IPS-NIHi7 (cell line): ENCODE measurements at regions not wholly inside any gene's neighbourhood (a gene's known extent, or its start where the extent isn't known, plus 50 kb on each side); places are given as distances from the start of the nearest gene placed in this dataset.
"Not testable (repeated sequence)": the region's sequence is repeated elsewhere in the genome, so short reads cannot be mapped to it uniquely, and the experiment has no call there.

Experiments used
- DNase-seq: peaks from one replicate; pipeline ENCODE4 v3.0.0; 2012; ENCODE audit warnings: mixed read lengths; ENCODE audit errors: extremely low spot score

DNA sequence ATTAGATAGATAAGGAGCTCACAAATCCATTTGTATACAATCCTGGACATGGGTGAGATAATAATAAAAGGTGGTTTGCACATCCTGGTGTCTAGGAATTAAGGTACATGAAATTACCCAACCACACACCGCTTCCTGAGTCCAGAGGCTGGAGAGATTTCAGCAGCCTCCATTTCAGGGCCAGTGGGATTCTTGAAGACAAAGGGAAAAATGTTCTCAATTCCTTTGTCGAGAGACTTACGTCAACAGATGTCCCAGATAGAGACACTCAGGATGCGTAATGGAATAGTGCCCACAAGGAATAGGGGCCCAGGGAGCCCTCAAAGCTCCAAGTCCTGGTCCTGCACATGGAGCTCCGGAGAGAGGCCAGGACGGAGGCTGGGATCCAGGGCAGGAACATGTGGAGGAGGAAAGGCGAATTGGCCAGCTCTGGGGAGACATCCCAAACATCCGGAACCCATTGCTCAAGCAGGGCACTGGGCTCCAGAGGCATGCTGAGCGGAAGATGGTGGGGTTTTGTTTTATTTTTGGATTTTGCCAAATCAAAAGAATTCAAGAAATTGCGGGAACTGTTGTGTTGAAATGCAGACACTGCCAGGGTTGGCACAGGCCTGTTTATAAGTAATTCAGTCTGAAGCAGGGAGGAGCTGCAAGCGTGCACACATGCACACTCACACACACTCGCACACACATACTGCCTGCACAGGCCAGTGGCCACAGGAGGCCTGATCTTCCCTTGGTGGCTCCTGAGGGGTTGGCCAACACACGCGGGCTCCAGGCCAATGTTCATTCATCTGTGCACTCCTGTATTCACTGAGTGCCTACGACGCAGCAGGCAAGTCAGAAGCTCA is 97.2 kb downstream of the NOG start:
- DNase-seq: no peak

DNA sequence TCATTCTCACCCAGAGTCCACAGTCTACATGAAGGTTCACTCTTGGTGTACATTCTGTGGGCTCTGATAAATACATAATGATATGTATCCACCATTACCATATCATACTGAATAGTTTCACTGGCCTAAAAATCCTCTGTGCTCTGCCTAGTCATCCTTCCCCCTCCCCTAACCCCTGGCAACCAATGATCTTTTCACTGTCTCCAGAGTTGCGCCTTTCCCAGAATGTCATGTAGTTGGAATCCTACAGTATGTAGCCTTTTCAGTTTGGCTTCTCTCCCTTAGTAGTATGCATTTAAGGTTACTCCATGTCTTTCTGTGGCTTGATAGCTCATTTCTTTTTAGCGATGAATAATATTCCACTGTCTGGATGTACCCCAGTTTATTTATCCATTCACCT is 101.3 kb downstream of the NOG start:
- no peak for DNase-seq

DNA sequence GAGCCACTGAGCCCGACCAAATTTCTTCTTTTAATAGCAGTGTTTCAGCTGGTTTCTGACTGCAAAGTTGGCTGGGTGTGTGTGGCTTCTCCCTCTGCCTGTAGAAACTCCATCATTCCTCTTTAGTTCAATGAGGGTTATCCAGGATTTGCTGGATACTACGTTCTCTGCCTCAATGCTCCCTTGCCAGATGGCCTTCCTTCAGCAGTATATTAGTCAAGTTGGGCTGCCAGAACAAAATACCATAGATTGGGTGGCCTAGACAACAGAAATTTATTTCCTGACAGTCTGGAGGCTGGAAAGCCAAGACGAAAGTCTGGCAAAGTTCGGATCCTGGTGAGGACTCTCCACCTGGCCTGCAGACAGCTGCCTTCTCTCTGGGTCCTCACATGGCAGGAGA is 103.7 kb downstream of the NOG start:
- DNase-seq: no peak

DNA sequence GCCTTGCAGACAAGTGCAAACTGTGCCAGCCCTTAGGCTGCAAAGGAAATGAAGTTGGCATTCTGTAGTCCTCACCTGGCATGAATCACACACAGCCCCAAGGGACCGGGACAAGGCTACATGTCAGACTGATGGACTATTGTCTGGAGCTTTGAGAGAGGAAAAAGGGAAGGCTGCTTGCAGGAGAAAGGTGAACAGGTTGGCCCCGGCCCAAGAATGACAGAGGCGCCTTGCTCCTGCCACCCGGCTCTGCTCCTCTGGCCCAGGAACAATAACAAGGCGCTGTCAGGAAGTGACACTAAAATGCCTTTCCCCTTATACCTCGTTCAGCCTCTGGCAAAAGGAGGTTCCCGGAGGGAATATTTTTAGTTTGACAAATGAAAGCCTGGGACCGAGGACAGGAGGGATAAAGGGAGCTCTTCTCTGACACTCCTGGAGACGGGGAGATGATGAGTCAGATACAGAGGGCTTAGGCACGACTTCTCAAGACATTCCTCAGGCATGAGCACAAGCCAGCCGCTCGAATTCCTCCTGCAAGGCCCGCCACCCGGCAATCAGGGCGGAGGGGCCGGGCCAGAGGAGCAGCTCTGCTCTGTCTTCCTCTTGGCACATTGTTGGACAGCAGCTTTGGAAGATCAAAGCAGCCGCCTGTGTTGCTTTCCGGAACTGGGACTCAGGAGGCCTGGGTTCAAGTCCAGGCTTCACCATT is 105.8 kb downstream of the NOG start:
- peak; percentile 91 for DNase-seq

DNA sequence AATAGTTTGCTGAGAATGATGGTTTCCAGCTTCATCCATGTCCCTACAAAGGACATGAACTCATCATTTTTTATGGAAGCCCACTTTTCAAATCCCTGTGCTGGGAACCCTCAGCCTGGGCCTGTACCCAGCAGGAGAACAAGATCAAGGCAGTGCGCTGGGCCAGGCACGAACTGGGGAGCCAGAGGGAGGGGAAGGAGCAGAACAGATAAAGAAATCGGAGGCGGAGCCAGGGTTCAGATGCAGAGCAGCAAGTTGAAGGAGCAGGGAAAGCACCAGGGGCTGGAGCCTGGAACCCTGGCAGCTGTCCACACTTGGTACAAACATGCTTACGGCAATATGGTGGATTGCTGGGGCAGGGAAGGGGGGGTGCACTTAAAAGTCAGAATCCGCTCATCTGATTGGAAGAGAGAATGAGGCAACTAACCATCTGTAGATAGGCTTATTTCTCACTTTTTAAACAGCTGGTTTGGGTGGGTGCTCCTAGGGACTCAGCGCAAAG is 107.5 kb downstream of the NOG start:
- DNase-seq: no peak

DNA sequence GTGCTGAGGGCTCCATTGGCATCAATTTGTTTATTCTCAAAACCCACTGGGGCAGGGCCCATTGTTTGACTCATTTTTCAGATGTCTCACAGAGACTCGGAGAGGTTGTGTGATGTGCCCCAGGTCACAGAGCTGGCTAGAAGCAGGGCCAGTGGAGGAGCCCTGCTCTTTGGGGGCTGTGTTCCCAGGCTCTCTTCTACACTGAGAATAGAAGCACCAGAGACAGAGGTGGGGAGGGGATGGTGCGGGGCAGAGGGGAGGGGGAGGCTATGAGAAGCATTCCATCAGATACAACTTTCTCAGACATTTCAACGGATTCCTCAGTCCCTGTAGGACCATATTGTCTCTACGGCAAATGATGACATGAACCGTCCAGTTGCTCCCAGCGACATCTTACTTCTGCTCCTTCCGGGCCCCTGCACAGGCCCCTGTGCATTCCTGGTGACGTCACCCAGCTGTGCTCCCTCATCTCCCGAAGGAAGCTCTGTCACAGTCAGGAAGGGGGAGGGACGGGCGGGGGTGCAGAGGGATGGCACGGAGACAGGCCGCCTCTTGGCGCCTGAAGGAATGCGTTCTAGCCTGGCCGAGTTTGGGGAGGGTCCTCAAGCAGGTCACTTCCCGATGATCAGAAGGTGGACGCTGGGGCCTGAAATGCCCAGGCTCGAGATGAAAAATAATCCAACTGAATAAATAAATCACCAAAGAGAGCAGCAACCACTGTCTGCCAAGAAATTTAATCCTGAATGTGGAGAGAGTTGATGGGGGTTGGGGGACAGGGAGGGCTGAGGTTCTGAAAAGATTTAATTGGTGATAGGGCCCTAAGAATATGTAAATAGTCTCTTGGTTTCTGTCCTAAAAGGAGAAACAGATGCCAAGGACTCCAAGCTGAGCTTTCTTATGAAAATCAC is 114.1 kb downstream of the NOG start:
- DNase-seq: peak; percentile 67

DNA sequence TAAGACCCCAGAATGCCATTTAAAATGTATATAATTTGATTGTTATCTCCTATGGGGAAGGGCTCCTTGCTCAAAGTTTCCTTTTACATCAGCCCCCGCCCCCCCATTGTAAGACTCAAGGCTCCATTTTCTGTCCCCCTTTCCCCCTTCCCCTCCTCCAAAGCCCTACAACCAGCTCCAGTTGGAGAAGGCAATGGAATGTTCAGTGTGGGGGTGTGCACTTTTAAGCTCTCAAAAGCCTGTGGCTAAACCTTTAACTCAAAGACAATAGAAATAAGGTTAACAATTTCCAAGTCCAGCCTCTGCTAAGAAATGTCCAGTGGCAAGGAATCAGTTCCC is 114.7 kb downstream of the NOG start:
- no peak for DNase-seq

DNA sequence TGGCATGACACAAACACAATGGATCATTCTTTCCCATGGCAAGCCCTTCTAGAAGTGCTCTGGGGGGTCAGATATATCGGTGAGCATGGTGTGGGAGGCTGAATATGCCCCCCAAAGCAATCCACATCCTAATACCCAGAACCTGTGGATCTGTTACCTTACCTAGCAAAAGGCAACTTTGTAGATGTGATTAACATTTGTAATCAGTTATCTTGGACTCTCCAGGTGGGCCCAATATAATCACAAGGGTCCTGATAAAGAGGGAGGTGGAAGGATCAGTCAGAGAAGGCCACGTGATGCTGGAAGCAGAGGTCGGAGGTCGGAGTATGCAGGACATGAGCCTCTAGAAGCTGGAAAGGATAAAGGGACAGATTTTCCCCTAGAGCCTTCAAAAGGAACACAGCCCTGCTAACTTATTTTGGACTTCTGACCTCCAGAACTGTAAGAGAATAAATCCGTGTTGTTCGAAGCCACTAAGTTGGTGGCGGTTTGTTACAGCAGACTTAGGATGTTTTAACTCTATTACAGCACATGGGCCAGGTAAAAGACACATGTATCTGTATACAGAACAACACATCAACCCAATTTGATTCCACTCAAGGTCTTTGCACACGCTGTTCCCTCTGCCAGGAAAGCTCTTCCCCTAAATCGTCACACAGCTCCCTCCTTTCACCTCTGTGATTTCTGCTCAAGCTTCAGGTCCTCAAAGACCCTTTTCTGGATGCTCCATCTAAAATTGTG is 115.3 kb downstream of the NOG start:
- DNase-seq: no peak

DNA sequence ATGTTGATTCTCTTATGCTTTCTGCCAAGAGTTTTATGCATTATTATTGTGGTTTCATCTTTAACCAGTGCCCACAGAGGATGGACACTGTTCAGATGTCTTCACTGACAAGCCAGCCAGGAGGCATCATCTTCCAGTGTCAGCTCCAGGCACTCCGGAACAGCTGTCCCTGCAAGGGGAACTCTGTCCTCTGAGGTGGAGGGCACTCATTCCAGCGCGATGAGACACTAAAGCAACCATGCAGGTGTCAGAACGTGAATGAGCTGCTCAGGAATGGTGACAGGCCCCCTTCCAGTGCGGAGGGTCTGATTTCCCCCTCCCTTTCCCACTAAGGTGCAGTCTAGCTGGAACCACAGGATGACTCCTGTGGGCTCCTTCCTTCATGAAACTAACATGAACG is 117.5 kb downstream of the NOG start:
- no peak for DNase-seq

DNA sequence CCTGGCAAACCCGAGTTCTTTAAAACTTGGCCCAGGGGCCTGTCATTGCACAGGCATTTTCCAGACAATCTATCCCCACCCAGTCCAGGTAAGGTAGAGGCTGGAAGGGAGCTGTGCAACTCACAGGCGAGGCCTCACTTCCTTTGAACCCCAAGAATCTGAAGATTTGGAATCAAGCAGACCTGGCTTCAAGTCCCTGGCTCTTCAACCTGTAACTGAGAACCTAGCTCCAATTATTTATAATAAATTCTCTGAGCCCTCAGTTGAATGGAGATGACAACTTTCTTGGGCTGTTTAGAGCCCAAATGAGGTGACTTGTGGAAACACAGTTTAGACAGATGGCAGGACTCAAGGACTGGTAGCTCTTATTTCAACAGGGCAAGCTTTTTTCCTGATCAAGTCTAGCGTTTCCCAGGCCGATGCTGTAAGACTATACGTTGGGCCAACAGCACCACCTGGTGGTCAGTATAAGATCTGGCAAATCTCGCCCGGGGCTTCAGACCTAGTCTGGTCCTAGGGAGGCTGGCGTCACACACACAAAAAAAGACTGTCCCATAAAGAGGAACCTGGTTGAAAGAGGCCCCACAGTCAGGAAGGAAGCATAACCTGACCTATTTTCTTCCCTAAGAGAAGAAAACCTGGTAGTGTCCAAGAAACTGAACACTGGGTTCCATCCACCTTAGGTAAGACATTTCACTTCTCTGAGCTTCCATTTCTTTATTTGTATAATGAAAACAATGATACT is 117.9 kb downstream of the C17orf67 start:
- peak; percentile 83 for DNase-seq

DNA sequence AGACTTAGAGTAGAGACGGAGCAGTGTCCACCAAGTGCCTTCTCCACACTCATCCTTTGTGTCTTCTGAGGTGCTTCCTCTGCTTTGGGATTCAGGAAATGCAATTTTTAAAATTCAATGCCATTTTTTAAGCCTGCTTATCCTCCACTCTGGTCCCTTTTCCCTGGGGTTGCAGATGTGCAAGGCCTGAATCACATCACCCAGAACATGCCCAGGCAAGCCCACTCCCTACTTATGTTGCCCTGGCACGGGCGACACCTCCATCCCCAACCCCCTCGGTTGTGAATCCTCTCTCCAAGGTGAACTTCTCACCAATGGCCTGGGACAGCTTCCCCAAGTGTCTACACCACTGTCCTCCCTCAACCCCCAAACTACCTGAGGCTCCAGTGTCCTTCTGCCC is 116.2 kb downstream of the C17orf67 start:
- no peak for DNase-seq

DNA sequence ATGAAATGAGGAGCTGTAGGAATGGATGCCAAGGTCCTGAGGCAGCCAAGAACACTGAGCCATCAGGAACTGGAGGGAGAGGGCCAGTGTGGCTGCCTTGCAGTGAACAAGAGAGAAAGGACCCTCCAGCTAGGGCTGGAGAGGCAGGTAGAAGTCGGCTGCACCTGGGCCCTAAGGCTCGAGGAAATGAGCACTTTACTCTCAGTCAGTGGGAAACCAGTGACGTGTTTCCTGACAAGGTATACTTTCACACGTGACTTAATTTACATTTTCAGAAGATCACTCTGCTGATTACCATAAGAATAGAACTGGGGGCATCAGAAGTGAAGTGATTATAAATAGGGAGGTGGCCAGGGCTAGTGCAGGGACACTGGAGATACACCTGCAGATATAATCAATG is 115.2 kb downstream of the C17orf67 start:
- DNase-seq: no peak

DNA sequence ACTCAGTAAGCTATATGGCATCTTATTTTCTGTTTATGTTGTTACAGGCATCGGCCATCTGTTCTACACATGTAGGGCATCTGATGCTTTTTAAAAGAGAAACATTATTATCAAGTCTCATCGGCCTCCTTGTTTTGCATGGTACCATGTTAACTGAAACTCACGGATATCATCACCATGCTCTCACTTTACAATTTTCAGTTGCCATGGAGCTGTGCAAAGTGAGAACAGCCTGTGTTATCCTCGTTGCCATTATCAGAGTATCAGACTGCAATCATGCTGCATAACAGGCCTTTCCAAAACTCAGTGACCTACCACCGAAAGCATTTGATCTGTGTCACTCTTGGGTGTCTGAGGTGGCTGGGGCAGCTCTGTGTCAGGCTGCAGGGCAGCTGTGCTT is 110.3 kb downstream of the C17orf67 start:
- DNase-seq: no peak

DNA sequence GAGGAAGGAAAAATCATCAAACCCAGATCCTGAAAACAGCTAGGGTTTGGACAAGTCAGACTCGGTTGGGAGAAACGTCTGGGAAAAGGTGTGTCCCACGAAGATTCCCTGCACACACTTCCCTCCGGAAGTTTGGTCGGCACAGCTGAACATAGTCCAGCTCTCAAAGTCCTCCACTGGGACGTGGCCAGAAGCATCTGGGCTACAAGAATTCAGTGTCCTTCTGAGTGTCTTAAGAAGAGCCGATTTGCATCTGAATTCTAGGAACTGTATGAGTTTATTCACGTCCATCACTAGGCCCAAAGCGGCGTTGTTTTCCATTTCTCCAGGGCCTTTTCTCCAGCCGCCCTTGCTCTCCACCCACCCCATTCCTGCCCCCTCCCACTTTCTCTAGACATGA is 109.1 kb downstream of the C17orf67 start:
- no peak for DNase-seq

DNA sequence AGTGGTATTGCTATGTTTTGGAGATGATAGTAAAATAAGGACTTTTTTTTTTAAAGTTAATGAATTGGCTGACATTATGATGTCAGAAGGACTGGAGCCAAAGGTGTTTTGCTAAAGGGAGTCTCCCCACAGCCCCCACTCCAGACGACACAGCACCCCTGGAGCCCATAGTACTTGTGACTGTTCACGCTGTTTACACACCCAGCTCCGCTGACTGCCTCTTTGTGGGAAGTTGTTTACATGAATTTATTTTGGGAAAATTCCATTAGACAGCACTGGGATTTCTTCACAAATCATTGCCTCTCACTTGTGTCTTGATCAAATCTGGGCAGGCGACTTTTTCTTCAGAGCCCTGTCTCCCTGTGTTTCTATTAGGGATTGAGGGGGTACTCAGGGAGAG is 108.6 kb downstream of the C17orf67 start:
- no peak for DNase-seq

DNA sequence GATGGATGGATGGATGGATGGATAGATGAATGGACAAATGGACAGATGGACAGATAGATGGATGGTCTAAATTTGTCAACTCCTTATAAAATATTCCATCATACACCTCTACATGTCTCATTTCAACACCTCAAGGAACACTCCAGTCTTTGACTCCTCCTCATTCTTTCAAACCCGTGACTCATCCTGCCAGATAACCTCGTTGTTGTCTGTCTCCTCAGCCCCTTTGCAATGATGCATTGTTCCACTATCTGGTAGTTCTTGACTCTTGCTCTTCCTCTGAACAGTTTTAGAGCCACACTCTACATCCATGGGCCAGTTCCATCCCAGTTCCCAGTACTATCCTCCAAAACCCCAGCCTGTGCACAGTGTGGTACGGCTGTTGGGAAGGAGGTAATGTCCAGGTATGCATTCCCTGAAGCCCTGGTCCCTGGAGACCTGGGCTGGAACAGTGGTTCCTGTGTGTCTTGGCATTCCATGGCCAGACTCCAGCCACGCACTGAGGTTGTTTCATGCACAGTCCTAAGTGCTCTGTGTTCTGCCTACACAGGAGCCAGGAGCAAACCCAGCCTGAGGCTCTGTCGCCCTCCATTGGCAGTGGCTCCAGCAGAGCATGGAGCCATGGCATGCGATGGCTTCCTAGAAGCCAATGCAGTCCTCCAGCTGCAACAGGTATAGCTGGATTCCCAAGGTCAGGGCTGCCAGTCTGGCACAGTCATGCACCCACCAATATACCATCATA is 105.7 kb downstream of the C17orf67 start:
- DNase-seq: no peak

DNA sequence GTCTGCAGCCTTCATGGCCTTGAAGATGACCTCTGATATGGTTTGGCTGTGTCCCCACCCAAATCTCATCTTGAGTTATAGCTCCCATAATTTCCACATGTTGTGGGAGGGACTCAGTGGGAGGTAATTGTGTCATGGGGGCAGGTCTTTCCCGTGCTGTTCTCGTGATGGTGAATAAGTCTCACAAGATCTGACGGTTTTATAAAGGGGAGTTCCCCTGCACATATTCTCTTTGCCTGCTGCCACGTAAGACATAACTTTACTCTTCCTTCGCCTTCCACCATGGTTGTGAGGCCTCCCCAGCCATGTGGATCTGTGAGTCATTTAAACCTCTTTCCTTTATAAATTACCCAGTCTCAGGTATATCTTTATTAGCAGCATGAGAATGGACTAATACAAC is 102.6 kb downstream of the C17orf67 start:
- not testable (repeated sequence) for DNase-seq

DNA sequence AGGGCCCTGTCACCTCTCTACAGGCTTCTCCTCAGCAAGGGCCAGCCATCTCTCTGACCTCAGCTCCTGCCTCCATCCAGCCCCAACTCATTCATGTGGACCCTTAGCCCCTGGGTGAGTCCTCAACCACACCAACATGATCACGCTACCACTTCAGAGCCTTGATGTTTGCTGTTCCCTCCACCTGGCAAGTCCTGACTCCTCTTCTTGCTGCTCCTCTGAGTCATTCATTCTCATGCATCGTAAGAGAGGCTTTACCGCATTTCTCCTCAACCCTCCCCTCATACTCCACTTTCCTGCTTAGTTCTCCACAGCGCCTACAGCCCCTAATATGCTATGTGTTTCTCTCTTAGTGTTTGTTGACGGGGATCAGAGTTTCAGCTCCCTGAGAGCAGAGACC is 99.9 kb downstream of the C17orf67 start:
- no peak for DNase-seq

DNA sequence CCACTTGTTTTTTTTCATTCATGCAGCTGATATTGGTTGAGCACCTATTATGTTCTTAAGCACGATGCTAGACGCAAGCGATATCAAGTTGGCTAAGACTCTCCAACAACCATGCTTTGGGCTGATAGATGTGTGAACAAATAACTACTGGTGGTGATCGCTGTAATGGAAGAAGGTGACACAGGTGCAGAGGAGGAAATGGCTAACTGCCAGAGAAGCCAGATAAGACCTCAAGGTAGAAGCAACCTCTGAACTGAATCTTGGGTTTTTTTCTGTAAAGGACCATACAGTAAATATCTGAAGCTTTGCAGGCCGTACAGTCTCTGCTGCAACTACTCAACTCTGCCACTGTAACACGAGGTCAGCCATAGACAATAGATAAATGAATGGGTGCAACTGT is 97.9 kb downstream of the C17orf67 start:
- no peak for DNase-seq
